Osteoblast (primary cell): ENCODE measurements at regions not wholly inside any gene's neighbourhood (a gene's known extent, or its start where the extent isn't known, plus 50 kb on each side); places are given as distances from the start of the nearest gene placed in this dataset.

ENCODE experiments used
- DNase-seq: peaks from one replicate; pipeline ENCODE4 v3.0.0; 2011; ENCODE audit warnings: low spot score, mixed read lengths; ENCODE audit not compliant: insufficient read length; ENCODE audit errors: missing footprints
- H2AFZ ChIP-seq: 2 replicates; pipeline ENCODE4 v1.6.0; 2011; ENCODE audit warnings: mild to moderate bottlenecking, low read length
- H3K27ac ChIP-seq: 2 replicates; pipeline ENCODE4 v1.5.1; 2011; ENCODE audit warnings: mild to moderate bottlenecking, low read depth, low read length, moderate library complexity
- H3K27me3 ChIP-seq: 2 replicates; pipeline ENCODE4 v1.6.0; 2012; ENCODE audit warnings: mild to moderate bottlenecking, control low read depth, inconsistent platforms, low read length, moderate library complexity; ENCODE audit not compliant: insufficient read depth
- H3K36me3 ChIP-seq: 2 replicates; pipeline ENCODE4 v1.5.1; 2011; ENCODE audit warnings: mild to moderate bottlenecking, low read length, control low read depth, moderate library complexity; ENCODE audit not compliant: insufficient read depth
- H3K4me1 ChIP-seq: 2 replicates; pipeline ENCODE4 v1.5.1; 2011; ENCODE audit warnings: mild to moderate bottlenecking, low read length, control low read depth, moderate library complexity; ENCODE audit not compliant: insufficient read depth
- H3K4me2 ChIP-seq: 2 replicates; pipeline ENCODE4 v1.6.0; 2011; ENCODE audit warnings: mild to moderate bottlenecking, low read length; ENCODE audit not compliant: insufficient read depth
- H3K4me3 ChIP-seq: fragments of 200-600 bp; sonication (generic); 3 replicates; pipeline ENCODE4 v1.5.1; 2012; ENCODE audit warnings: mild to moderate bottlenecking, low read length, inconsistent platforms; ENCODE audit not compliant: insufficient read depth
- H3K79me2 ChIP-seq: 2 replicates; pipeline ENCODE4 v1.6.0; 2012; ENCODE audit warnings: mild to moderate bottlenecking, low read length, control low read depth, inconsistent platforms; ENCODE audit not compliant: insufficient read depth
- H3K9me3 ChIP-seq: 2 replicates; pipeline ENCODE4 v1.5.1; 2011; ENCODE audit warnings: low read depth, low read length, control low read depth
- H4K20me1 ChIP-seq: 2 replicates; pipeline ENCODE4 v1.6.0; 2012; ENCODE audit warnings: mild to moderate bottlenecking, low read length, control low read depth; ENCODE audit not compliant: insufficient read depth
- TF ChIP-seq, protein P1 (sequence below): IDR thresholded peaks from 2 replicates; pipeline ENCODE4 v1.5.1; 2011; ENCODE audit warnings: mild to moderate bottlenecking, low read depth, low read length, moderate library complexity; ENCODE audit errors: extremely low read depth

DNA sequence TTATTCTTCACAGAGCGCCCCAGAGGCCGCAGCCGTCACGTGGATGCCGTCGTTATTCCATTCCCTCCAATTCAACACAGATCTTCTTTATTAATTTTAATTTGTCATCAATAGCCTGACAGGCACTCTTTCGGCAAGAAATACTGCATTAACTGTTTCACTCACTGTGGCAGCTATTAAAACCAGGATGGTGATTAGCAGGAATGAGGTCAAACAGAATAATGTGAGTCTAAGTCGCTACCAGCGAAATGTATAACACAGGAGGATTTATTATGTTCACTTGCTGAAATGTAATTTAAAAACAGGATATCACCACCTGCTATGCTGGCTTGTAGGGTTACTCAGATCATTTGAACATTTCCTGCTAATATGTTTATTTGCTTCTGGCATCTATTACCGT lies 74.2 kb upstream of the MGMT start:
- Histone ChIP-seq H3K4me2 (no peak overlapping the region), H3K27me3 (no peaks in the 10 kb centered on the region), H2AFZ (no peak overlapping the region), H3K4me1 (no peaks in the 10 kb centered on the region), H3K79me2 (no peaks in the 10 kb centered on the region), H4K20me1 (no peaks in the 10 kb centered on the region), H3K27ac (no peak overlapping the region), H3K4me3 (no peak overlapping the region), H3K36me3 (no peaks in the 10 kb centered on the region), H3K9me3 (no peaks in the 10 kb centered on the region)
- TF ChIP-seq, protein P1, sequence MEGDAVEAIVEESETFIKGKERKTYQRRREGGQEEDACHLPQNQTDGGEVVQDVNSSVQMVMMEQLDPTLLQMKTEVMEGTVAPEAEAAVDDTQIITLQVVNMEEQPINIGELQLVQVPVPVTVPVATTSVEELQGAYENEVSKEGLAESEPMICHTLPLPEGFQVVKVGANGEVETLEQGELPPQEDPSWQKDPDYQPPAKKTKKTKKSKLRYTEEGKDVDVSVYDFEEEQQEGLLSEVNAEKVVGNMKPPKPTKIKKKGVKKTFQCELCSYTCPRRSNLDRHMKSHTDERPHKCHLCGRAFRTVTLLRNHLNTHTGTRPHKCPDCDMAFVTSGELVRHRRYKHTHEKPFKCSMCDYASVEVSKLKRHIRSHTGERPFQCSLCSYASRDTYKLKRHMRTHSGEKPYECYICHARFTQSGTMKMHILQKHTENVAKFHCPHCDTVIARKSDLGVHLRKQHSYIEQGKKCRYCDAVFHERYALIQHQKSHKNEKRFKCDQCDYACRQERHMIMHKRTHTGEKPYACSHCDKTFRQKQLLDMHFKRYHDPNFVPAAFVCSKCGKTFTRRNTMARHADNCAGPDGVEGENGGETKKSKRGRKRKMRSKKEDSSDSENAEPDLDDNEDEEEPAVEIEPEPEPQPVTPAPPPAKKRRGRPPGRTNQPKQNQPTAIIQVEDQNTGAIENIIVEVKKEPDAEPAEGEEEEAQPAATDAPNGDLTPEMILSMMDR = no peak
- DNase-seq = no peak

DNA sequence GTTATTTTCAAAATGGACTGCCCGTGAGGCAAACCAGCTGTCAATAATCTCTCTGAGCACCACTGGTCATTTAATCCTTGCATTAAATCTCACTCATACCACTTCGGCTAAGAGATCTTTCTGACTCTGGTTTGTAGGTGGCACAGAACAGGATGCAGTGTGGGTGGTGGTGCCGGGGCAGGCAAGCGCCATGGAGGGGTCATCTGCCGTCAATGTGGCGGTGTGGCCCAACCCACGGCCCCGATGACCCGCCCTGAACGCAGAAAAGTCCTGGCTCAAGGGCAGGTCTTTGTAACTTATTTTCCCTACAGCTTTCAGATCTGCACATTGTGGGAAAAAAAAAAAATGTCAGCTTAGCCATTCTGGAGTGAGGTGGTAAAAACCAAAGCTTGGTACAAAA lies 73.2 kb upstream of the MGMT start:
- no peaks in the 10 kb centered on the region for H3K27me3 ChIP-seq
- H3K36me3 ChIP-seq = no peaks in the 10 kb centered on the region
- H2AFZ ChIP-seq = no peak overlapping the region
- H4K20me1 ChIP-seq = no peaks in the 10 kb centered on the region
- TF ChIP-seq, protein P1 = no peak
- H3K79me2 ChIP-seq = no peaks in the 10 kb centered on the region
- H3K9me3 ChIP-seq = no peaks in the 10 kb centered on the region
- no peak overlapping the region for H3K4me3 ChIP-seq
- H3K4me2 ChIP-seq = no peak overlapping the region
- H3K4me1 ChIP-seq = no peaks in the 10 kb centered on the region
- no peak overlapping the region for H3K27ac ChIP-seq
- no peak for DNase-seq

DNA sequence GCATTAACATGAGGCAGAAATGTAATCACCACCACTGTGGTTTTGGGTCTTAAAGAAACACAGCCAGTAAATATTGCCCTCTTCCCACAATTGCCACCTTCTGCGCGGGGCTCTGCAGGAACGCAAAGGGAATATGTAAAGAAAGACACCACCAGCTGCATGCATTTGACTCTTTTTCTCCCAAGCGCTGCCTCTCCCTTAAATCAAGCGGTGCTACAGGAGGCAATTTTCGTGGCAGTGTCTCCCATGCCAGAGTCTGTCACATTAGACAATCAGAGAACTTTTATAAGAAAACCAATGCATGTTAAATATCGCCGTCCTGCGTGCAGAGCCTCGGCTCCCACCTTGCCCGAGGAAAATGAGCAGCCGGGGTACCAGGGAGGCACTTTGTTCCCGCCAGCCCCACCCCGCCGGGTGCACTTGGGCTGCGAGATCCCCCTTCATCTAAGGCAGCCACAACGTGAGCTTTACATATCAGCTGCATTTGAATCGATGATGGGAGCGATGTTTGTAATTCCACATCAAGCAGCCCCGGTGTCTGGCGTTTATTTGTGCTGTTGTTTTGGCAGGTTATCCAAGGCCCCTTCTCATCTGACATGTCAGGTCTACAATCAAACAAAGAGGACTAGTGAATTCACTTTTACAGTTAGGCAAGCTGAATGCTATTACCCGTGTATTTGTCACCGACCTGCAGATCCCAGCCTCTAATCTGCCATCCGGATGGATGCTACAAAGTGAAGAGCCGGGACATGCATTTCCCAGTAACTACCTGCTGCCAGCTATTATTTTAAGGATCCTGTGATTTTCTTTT lies 72.3 kb upstream of the MGMT start:
- Histone ChIP-seq H2AFZ (no peak overlapping the region), H3K9me3 (no peaks in the 10 kb centered on the region), H3K27ac (no peak overlapping the region), H3K79me2 (no peaks in the 10 kb centered on the region), H4K20me1 (no peaks in the 10 kb centered on the region), H3K4me1 (no peaks in the 10 kb centered on the region), H3K4me2 (no peak overlapping the region), H3K27me3 (no peaks in the 10 kb centered on the region), H3K36me3 (no peaks in the 10 kb centered on the region), H3K4me3 (no peak overlapping the region)
- TF ChIP-seq, protein P1 = no peak
- no peak for DNase-seq

DNA sequence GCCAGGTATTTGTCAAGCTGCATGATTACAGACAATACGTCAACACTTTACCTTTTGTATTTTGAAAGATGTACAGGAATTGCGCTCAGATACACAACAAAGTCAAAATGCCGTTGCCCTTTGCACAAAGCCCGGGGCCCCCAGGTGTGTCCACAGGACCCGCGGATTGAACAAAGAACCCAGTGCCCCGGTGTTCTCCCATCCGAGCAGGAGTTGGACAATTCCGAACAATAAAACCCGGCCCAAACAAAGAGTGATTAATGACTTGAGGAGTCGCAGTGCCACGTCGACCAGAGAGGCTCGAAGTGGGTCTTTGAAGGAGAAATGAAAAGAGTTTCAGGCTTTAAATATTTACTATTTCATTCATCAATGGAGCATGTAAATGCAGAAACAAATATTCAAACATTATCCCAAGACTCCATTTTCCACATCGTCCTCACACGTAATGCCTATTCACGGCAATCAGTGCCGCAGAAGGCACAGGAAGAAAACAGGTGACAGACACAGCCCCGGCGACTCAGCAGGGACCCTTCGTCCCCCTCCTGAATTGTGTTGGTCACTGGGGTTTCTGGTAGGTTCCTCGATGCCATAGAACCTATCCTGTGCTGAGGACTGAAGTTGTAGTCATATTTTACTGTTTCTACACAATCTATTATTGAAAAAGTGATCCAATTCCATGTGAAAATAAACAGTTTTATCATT lies 70.9 kb upstream of the MGMT start:
- DNase-seq = no peak
- Histone ChIP-seq H3K27me3 (no peaks in the 10 kb centered on the region), H3K27ac (no peak overlapping the region), H3K9me3 (no peaks in the 10 kb centered on the region), H4K20me1 (no peaks in the 10 kb centered on the region), H2AFZ (no peak overlapping the region), H3K4me2 (no peak overlapping the region), H3K79me2 (no peaks in the 10 kb centered on the region), H3K36me3 (no peaks in the 10 kb centered on the region), H3K4me3 (no peak overlapping the region), H3K4me1 (no peaks in the 10 kb centered on the region)
- TF ChIP-seq, protein P1 = no peak
